Mesendoderm (in vitro differentiated cells): ENCODE measurements at regions not wholly inside any gene's neighbourhood (a gene's known extent, or its start where the extent isn't known, plus 50 kb on each side); places are given as distances from the start of the nearest gene placed in this dataset.
A peak's percentile ranks its signal among the peaks of the same experiment; 100 is the strongest.
"Not testable (repeated sequence)": the region's sequence is repeated elsewhere in the genome, so short reads cannot be mapped to it uniquely, and the experiment has no call there.

Experiments
- DNase-seq: peaks from one replicate; pipeline ENCODE4 v3.0.0; 2013
- H2AK5ac ChIP-seq: 2 replicates; pipeline ENCODE4 v1.6.1; 2013; ENCODE audit warnings: low read length, inconsistent platforms
- H2BK120ac ChIP-seq: 2 replicates; pipeline ENCODE4 v1.6.1; 2013; ENCODE audit warnings: low read depth, mild to moderate bottlenecking, low read length, moderate library complexity, mixed read lengths
- H2BK15ac ChIP-seq: replicated peaks from 2 replicates; pipeline ENCODE4 v1.6.1; 2013; ENCODE audit warnings: low read depth, mild to moderate bottlenecking, moderate library complexity
- H2BK5ac ChIP-seq: 2 replicates; pipeline ENCODE4 v1.6.1; 2013; ENCODE audit warnings: low read length, inconsistent platforms
- H3K18ac ChIP-seq: 2 replicates; pipeline ENCODE4 v1.6.1; 2013; ENCODE audit warnings: mild to moderate bottlenecking, low read length, mixed read lengths
- H3K23ac ChIP-seq: one replicate; pipeline ENCODE4 v1.6.1; 2013; ENCODE audit warnings: low read length
- H3K27ac ChIP-seq: 2 replicates; pipeline ENCODE4 v1.5.1; 2013; ENCODE audit warnings: low read depth, mild to moderate bottlenecking, inconsistent platforms, low read length, moderate library complexity
- H3K27me3 ChIP-seq: 2 replicates; pipeline ENCODE4 v1.6.1; 2013; ENCODE audit warnings: low read length, control low read depth, mild to moderate bottlenecking, inconsistent platforms; ENCODE audit not compliant: insufficient read depth, poor library complexity
- H3K36me3 ChIP-seq: 2 replicates; pipeline ENCODE4 v1.6.1; 2013; ENCODE audit warnings: low read length, inconsistent platforms; ENCODE audit not compliant: control insufficient read depth, insufficient read depth
- H3K4ac ChIP-seq: one replicate; pipeline ENCODE4 v1.6.1; 2013; ENCODE audit warnings: low read depth, mild to moderate bottlenecking, low read length, moderate library complexity
- H3K4me1 ChIP-seq: 2 replicates; pipeline ENCODE4 v1.6.1; 2013; ENCODE audit warnings: low read depth, low read length, inconsistent platforms; ENCODE audit not compliant: control insufficient read depth
- H3K4me2 ChIP-seq: 2 replicates; pipeline ENCODE4 v1.6.1; 2013; ENCODE audit warnings: low read length
- H3K4me3 ChIP-seq: 2 replicates; pipeline ENCODE4 v1.5.1; 2013; ENCODE audit warnings: mild to moderate bottlenecking, low read length
- H3K56ac ChIP-seq: one replicate; pipeline ENCODE4 v1.6.1; 2013; ENCODE audit warnings: low read length
- H3K79me1 ChIP-seq: 2 replicates; pipeline ENCODE4 v1.6.1; 2013; ENCODE audit warnings: low read length, inconsistent platforms
- H3K79me2 ChIP-seq: 2 replicates; pipeline ENCODE4 v1.6.1; 2013; ENCODE audit warnings: mild to moderate bottlenecking, low read length; ENCODE audit not compliant: control insufficient read depth, insufficient read depth
- H3K9ac ChIP-seq: 2 replicates; pipeline ENCODE4 v1.6.1; 2013; ENCODE audit warnings: low read length, inconsistent platforms
- H4K5ac ChIP-seq: one replicate; pipeline ENCODE4 v1.6.1; 2013; ENCODE audit warnings: low read length
- H4K8ac ChIP-seq: one replicate; pipeline ENCODE4 v1.6.1; 2013; ENCODE audit warnings: low read depth, mild to moderate bottlenecking, control low read depth, low read length, moderate library complexity
- WGBS: extraction: QIAGEN DNeasy Blood & Tissue Kit; methylation state at CpG from one replicate; pipeline ENCODE4 v1.1.7; 2013; ENCODE audit warnings: low lambda C conversion rate, missing lambda C conversion rate; ENCODE audit not compliant: insufficient coverage; ENCODE audit errors: extremely low coverage; 5-methylcytosine and 5-hydroxymethylcytosine counted together

- H3K4me3 ChIP-seq = no peak overlapping the region
- WGBS = no CpG with 5 or more reads among the region's 5 CpGs
- H2BK5ac ChIP-seq = no peak overlapping the region
- H2AK5ac ChIP-seq = no peak overlapping the region
- H3K79me2 ChIP-seq = no peaks in the 10 kb centered on the region
- H3K79me1 ChIP-seq = no peaks in the 10 kb centered on the region
- no peak overlapping the region for H3K9ac ChIP-seq
- no peak overlapping the region for H4K8ac ChIP-seq
- no peak overlapping the region for H2BK15ac ChIP-seq
- H3K36me3 ChIP-seq = no peaks in the 10 kb centered on the region
- no peak overlapping the region for H3K18ac ChIP-seq
- no peak overlapping the region for H3K27ac ChIP-seq
- no peak overlapping the region for H4K5ac ChIP-seq
- H3K4me2 ChIP-seq = no peak overlapping the region
- no peaks in the 10 kb centered on the region for H3K27me3 ChIP-seq
- peaks cover 3% of the 10 kb centered on the region for H3K4me1 ChIP-seq
- H2BK120ac ChIP-seq = no peak overlapping the region
- no peak overlapping the region for H3K23ac ChIP-seq
- H3K4ac ChIP-seq = no peak overlapping the region
- no peak overlapping the region for H3K56ac ChIP-seq
- DNase-seq = no peak
Measured at GRCh38 chr5:34554641-34555040, 101.5 kb upstream of the RAI14 start.

- peak; percentile 33 for DNase-seq
- Histone ChIP-seq H3K4me1 (peaks cover 3% of the 10 kb centered on the region), H2BK5ac (no peak overlapping the region), H3K23ac (no peak overlapping the region), H2BK120ac (no peak overlapping the region), H4K8ac (no peak overlapping the region), H3K4me2 (no peak overlapping the region), H3K56ac (no peak overlapping the region), H3K79me1 (no peaks in the 10 kb centered on the region), H2BK15ac (no peak overlapping the region), H3K4me3 (no peak overlapping the region), H3K27ac (no peak overlapping the region), H3K4ac (no peak overlapping the region), H3K18ac (no peak overlapping the region), H3K36me3 (no peaks in the 10 kb centered on the region), H3K79me2 (no peaks in the 10 kb centered on the region), H2AK5ac (no peak overlapping the region), H3K27me3 (no peaks in the 10 kb centered on the region), H3K9ac (no peak overlapping the region), H4K5ac (no peak overlapping the region)
- no CpG with 5 or more reads among the region's 10 CpGs for WGBS
Measured at GRCh38 chr5:34555699-34556508, 100.2 kb upstream of the RAI14 start.

- peaks cover 3% of the 10 kb centered on the region for H3K4me1 ChIP-seq
- no peak overlapping the region for H3K27ac ChIP-seq
- H3K4me2 ChIP-seq = no peak overlapping the region
- no peak overlapping the region for H3K56ac ChIP-seq
- no peaks in the 10 kb centered on the region for H3K79me2 ChIP-seq
- H4K8ac ChIP-seq = no peak overlapping the region
- no peak overlapping the region for H3K23ac ChIP-seq
- H3K4me3 ChIP-seq = no peak overlapping the region
- H3K9ac ChIP-seq = no peak overlapping the region
- DNase-seq = no peak
- no peak overlapping the region for H4K5ac ChIP-seq
- no CpG with 5 or more reads among the region's 2 CpGs for WGBS
- H3K27me3 ChIP-seq = no peaks in the 10 kb centered on the region
- no peak overlapping the region for H2BK15ac ChIP-seq
- H2AK5ac ChIP-seq = no peak overlapping the region
- no peak overlapping the region for H2BK120ac ChIP-seq
- no peak overlapping the region for H3K4ac ChIP-seq
- H3K36me3 ChIP-seq = no peaks in the 10 kb centered on the region
- H3K18ac ChIP-seq = no peak overlapping the region
- no peak overlapping the region for H2BK5ac ChIP-seq
- no peaks in the 10 kb centered on the region for H3K79me1 ChIP-seq
Measured at GRCh38 chr5:34556509-34556782, 99.7 kb upstream of the RAI14 start.

- H3K56ac ChIP-seq = not testable (repeated sequence)
Measured at GRCh38 chr5:34561581-34561980, 94.5 kb upstream of the RAI14 start.

GRCh38 chr5:34562791-34563190 lies 93.3 kb upstream of the RAI14 start:
- Histone ChIP-seq H2BK5ac (no peak overlapping the region), H3K9ac (no peak overlapping the region), H2AK5ac (no peak overlapping the region), H3K27ac (no peak overlapping the region), H3K79me2 (no peaks in the 10 kb centered on the region), H3K4me2 (no peak overlapping the region), H3K36me3 (no peaks in the 10 kb centered on the region), H3K4ac (no peak overlapping the region), H4K5ac (no peak overlapping the region), H3K4me1 (no peaks in the 10 kb centered on the region), H3K23ac (no peak overlapping the region), H3K4me3 (no peak overlapping the region), H3K56ac (no peak overlapping the region), H4K8ac (no peak overlapping the region), H3K79me1 (no peaks in the 10 kb centered on the region), H2BK15ac (no peak overlapping the region), H3K18ac (no peak overlapping the region), H2BK120ac (no peak overlapping the region), H3K27me3 (no peaks in the 10 kb centered on the region)
- WGBS = no CpG with 5 or more reads among the region's 4 CpGs
- DNase-seq = no peak

More at GRCh38 chr5:34561581-34561980, 94.5 kb upstream of the RAI14 start:
- H3K27me3 ChIP-seq, H3K18ac ChIP-seq, H3K79me2 ChIP-seq, H3K9ac ChIP-seq, H3K27ac ChIP-seq, H2BK5ac ChIP-seq, H2BK120ac ChIP-seq, DNase-seq, H3K23ac ChIP-seq, H2AK5ac ChIP-seq, H3K4me1 ChIP-seq, H2BK15ac ChIP-seq, H3K79me1 ChIP-seq, H3K4me2 ChIP-seq, H3K4me3 ChIP-seq, H4K5ac ChIP-seq, H4K8ac ChIP-seq, H3K4ac ChIP-seq, H3K36me3 ChIP-seq: not testable (repeated sequence)
- WGBS = no CpG with 5 or more reads among the region's 2 CpGs

- H2BK15ac ChIP-seq = no peak overlapping the region
- no peak overlapping the region for H3K56ac ChIP-seq
- H3K36me3 ChIP-seq = no peaks in the 10 kb centered on the region
- no peak overlapping the region for H2BK120ac ChIP-seq
- no peaks in the 10 kb centered on the region for H3K79me1 ChIP-seq
- no CpG with 5 or more reads among the region's 6 CpGs for WGBS
- no peak overlapping the region for H2BK5ac ChIP-seq
- H4K8ac ChIP-seq = no peak overlapping the region
- no peaks in the 10 kb centered on the region for H3K27me3 ChIP-seq
- no peak overlapping the region for H4K5ac ChIP-seq
- H3K27ac ChIP-seq = no peak overlapping the region
- no peak overlapping the region for H3K4me3 ChIP-seq
- H3K4me1 ChIP-seq = no peaks in the 10 kb centered on the region
- H3K4ac ChIP-seq = no peak overlapping the region
- no peak overlapping the region for H3K9ac ChIP-seq
- H3K4me2 ChIP-seq = no peak overlapping the region
- DNase-seq = no peak
- H3K18ac ChIP-seq = no peak overlapping the region
- no peak overlapping the region for H2AK5ac ChIP-seq
- H3K79me2 ChIP-seq = no peaks in the 10 kb centered on the region
- H3K23ac ChIP-seq = no peak overlapping the region
Measured at GRCh38 chr5:34563269-34563668, 92.9 kb upstream of the RAI14 start.
